Inflammatory macrophage treated with lipopolysaccharide for 4 hours (primary cell): ENCODE measurements at regions not wholly inside any gene's neighbourhood (a gene's known extent, or its start where the extent isn't known, plus 50 kb on each side); places are given as distances from the start of the nearest gene placed in this dataset.
"Not testable (repeated sequence)": the region's sequence is repeated elsewhere in the genome, so short reads cannot be mapped to it uniquely, and the experiment has no call there.

ENCODE experiments used
- DNase-seq: peaks from one replicate; pipeline ENCODE4 v3.0.0-alpha.2; 2020

DNA sequence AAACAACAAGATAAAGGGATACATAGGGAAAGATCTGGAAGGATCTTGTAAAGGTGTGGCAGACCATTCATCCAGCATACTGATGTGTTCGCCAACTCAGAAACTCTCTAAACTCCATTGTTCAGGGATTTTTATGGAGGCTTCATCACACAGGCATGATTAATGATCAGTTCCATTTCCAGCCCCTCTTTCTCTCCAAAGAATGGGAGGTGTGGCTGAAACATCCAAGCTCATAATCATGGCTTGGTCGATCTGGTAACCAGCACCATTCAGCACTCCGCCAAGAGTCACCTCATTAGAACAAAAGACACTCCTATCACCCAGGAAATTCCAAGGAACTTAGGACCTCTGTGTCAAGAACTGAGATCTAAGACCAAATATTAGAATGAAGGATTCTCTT, 180.6 kb upstream of the RNPC3 start:
- no peak for DNase-seq

GRCh38 chr1:103341377-103341880, 184.1 kb upstream of the RNPC3 start:
- no peak for DNase-seq

DNA sequence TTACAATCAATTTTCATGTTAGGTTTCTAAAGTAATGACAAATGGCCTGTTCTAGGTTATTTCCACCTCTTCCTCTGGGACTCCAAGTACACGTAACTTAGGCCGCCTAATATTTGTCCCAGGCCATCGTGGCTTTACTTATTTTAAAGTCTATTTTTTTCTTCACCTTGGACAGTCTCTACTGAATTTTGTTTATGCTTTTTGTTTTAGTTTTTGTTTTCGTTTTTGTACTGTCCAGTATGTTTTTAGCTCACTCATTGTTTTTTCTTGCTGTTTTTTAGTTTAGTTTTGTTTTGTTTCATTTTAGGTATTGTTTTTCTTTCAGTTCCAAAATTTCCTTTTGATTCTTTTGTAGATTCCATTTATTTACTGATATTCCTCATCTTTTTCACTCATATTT, 187.7 kb upstream of the RNPC3 start:
- DNase-seq: no peak

GRCh38 chr1:103336408-103336807, 189.1 kb upstream of the RNPC3 start:
- no peak for DNase-seq

GRCh38 chr1:103333141-103333540, 192.4 kb upstream of the RNPC3 start:
- no peak for DNase-seq

DNA sequence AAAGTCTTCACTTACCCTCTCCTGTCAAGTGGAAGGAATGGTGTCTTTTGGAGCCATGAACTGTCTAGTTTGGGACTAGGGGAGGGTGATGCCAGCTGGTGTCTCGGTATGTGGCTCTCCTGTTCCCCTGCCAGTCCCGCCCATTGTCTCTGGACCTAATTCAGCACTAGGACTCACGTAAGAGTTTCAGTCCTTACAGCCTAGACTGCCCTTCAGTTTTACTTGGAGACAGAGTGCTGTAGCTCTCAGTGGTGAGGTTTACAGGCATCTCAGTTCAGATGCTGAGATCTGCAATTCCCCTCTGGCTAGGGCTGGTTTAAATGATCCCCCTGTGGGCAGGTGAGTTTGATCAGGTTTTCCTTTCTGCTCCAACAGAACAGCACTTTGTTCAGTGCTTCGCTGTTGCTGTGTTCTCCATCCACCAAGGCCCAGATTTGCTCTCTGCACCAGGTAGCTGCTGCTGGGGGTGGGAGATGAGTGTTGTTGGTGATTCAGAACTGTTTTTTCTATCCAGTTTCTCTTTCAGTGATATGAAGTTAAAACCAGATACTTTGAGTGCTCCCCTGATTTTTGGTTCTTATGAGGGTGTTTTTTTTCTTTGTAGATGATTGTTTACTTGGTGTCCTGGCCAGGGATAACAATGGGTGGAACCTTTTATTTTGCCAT, 198.3 kb upstream of the RNPC3 start:
- DNase-seq: no peak

DNA sequence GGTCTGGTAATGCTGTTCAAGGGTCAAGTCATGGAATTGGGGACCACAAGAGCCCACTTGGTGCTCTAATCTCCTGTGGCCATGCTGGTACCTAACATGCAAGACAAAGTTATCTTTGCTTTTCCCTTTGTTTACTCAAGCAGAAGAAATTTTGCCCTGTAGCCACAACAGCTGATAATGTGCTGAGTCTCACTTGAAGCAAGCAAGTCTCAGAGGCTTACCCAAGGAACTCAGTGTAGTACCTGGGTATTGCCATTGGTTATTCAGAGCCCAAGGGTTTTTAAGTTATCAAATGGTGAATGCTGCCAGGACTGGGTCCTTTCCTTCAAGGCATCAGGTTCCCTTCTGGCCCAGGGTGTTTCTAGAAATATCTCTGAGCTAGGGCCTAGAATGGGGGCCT, 198.9 kb upstream of the RNPC3 start:
- DNase-seq: no peak

DNA sequence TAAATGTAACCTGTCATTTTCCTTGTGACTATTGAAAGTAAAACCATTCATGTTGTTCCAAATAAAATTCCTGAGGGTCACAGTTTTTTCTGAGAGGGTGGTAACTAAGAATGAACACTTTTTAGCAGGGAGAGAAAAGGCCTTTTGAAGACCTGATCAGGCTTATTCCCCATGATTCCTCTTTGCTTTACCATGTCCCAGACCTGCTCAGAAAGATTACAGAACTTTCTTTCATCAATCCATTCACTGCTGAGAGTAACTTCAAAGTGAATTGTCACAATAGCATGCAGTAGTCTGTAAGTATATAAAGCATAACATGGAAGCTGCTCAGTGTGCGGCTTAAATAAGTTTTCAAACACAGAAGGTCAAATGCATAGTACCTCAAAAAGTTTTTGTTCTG, 201.5 kb upstream of the COL11A1 start:
- no peak for DNase-seq

DNA sequence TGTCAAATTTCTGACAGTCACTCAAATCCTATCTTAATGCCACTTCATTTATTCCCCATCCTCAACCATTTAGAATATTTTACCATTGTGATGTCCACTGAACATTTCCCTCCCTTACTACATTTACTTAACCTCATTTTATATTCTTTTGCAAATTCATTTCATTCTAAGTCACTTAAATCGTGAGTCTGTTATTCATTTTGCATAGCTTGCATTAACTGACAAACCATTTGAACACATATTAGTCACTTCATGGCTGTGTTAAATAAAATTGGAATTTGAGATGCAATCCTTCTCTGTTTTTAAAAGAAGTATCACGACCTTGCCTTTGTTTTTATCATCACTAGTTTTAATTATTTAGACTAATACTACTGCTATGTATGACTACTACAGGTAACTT, 199.4 kb upstream of the COL11A1 start:
- no peak for DNase-seq

DNA sequence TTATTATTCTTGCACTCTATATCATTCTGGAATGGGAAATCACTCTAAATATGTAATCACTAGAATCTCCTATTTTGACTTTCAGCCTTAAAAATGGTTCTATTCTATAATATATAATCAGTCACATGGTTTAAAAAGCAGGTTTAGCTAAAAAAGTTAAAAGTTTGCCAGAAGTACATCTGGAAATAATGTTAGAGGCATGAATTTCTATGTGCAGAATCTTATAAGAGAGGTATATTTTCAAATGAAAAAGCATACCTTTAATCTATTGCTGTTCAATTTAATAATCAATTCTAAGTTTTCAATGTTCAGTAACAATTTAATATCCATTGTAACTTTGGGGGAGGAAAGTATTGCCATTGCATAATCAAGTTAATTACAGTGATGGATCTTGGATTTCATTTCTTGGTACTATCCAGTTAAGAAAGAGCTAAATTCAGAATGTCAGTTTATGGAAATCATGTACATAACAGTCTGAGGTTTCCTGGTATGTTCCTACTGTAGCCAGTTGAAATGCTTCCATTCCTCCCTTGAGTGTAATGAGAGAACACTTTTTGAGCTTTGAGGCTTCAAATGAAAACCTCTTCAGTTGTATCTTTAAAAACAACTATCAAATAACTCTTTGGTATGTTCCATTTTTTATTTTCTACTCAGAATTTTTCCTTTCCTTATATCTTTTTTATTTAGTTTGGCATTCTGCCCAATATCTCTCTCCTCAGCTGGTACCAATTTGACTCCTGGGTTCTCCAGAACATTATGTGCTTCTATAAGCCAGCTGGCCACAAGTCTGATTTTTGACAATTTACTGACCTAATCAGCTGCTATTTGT, 175.7 kb upstream of the COL11A1 start:
- DNase-seq: no peak

GRCh38 chr1:103283371-103283770, 175.0 kb upstream of the COL11A1 start:
- no peak for DNase-seq

- DNase-seq: no peak
Observed at GRCh38 chr1:103275725-103276124, 167.4 kb upstream of the COL11A1 start.

GRCh38 chr1:103274886-103275285, 166.6 kb upstream of the COL11A1 start:
- no peak for DNase-seq

DNA sequence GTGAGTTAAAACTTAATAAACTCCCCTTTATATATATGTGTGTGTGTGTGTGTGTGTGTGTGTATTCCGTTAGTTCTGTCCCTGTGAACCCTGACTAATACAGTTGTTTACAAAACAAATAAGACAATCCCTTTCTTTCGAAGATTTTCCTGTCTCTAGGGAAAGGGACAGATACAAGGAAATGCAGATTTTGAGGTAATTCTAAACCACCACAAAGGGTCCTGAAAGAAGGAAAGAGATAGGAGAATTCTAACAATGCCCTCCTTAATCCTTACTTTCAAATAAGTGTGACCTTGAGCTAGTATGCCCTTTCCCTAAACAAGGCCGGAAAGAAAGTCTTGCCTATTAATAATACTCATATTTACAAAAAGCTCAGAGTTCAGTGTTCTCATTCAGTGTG, 164.8 kb upstream of the COL11A1 start:
- no peak for DNase-seq

DNA sequence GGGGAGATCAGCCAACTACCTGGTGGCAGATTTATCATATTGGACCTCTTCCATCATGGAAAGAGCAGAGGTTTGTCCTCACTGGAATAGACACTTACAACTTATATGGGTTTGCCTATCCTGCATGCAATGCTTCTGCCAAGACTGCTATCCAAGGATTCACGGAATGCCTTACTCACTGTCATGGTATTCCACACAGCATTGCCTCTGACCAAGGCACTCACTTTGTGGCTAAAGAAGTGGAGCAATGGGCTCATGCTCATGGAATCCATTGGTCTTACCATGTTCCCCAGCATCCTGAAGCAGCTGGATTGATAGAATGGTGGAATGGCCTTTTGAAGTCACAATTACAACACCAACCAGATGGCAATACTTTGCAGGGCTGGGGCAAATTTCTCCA, 163.1 kb upstream of the COL11A1 start:
- not testable (repeated sequence) for DNase-seq

GRCh38 chr1:103267893-103268292, 159.6 kb upstream of the COL11A1 start:
- DNase-seq: no peak

DNA sequence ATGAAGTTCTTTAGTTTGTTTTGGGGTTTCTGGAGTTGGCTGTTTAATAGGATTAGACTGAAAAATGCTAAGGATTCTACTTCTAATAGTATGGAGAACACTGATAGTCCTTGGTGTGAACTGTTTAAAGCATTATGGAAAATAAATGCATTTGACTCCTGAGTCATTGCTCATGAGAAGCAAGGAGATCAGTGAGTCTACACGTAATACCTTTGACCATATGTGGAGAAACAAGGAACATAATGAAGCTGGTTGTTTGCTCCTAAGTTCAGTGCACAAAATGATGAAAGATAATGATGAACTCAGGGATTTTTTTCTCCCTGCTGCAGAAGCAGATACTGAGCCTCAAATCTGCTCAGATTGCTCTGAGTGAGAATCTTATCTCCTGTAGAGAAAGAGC, 158.9 kb upstream of the COL11A1 start:
- DNase-seq: no peak

DNA sequence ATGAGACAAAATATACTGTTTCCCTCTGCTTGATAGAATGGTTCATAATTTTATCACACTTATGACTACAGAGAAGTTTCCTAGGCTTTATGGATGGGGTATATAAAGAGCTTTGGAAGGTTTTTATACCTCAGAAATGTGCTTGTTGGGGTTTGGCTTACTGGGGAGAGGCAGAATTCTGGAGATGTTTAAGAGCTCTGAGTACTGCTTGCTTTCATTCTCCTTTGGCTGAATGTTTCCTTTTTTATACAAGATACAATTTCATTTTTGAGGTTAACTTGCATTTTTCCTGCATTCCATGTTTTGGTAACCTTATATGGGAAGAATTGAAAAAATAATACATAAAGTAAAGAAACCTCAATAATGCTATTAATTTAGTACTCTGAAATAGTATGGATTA, 157.7 kb upstream of the COL11A1 start:
- DNase-seq: no peak

DNA sequence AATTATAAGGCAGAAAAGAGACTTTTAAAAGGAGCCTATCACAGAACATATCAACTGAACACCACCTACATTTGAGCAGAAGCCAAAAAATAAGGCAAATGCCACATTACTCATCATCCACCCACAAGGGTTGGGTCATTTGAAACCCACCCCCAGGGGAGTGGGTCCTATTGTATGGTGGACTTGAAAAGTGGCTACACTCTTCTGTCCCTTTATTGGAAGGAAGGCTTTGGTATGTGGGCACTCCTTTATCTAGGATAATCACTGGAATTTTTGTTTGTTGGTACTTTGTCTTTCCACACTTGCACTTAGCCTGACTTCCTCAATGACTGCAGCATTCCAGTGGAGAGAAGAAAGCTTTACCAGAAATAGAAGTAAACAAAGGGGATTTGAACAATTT, 157.2 kb upstream of the COL11A1 start:
- no peak for DNase-seq

- DNase-seq: no peak
Observed at GRCh38 chr1:103259982-103260381, 151.7 kb upstream of the COL11A1 start.

GRCh38 chr1:103256490-103256889, 148.2 kb upstream of the COL11A1 start:
- DNase-seq: no peak

- DNase-seq: no peak
Observed at GRCh38 chr1:103254691-103255090, 146.4 kb upstream of the COL11A1 start.

DNA sequence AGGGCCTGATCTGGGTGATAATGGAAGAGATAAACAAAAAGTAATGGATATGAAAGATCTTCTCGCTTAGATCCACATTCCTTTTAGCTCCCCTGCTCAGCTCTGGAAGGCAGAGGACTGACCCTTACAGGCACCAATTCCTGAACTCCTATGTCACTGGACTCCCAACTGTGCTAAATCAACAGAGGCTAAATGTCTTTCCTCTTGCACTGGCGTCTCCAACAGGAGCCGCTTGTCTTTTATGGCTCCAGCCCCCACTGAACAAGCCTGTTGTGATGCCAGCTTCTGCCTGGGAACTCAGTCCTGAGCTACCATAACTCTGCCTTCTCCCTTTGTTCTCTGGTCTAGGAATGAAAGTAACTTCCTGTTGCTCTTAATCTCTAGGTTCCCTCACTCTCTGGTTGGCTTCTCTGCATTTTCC, 142.1 kb upstream of the COL11A1 start:
- no peak for DNase-seq

DNA sequence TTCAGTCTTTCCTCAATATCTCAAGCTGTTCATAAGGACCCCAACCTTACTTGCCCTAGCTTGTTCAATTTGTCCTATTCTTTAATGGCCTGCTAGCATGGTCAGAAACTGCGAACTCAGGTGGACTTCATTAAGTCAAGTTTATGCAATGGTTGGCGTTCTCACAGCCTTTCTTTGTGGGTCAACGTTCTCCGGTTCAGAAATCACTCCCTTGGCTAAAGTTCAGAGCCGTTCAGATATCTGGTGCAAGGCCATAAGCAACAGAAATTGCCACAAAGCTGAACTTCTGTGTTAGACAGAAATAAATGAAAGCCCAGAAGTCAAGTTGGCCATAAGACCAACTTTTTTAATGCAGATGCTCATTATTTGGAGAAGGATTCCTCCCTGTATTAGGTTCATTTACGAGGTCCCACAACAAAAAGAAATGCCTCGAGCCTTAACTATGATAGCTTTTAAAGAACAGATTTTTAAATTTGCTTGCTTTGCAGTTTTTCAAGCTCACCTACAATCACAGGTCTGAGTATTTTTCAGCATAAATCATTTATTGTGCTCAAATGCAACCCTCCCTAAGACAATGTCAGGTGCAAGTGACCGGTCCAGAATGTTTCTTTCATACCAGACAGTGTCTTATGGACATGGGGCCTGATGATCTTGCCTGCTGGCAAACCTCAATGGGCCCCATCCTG, 140.2 kb upstream of the COL11A1 start:
- no peak for DNase-seq
